Vagina (tissue), 2 donors: ENCODE measurements at regions not wholly inside any gene's neighbourhood (a gene's known extent, or its start where the extent isn't known, plus 50 kb on each side); places are given as distances from the start of the nearest gene placed in this dataset.

Experiments used
- DNase-seq, 2 donors: peaks; one replicate each; pipeline ENCODE4 v3.0.0-alpha.2; 2017; ENCODE audit errors: extremely low spot score in 2 of 2
- H3K27ac ChIP-seq: fragments of 200-600 bp; sonication (generic); one replicate; pipeline ENCODE4 v1.5.1; 2019
- H3K27me3 ChIP-seq: fragments of 200-600 bp; sonication (generic); one replicate; pipeline ENCODE4 v1.5.1; 2019
- H3K36me3 ChIP-seq, 2 donors: fragments of 200-600 bp; sonication (generic); one replicate each; pipeline ENCODE4 v1.5.1; 2017 to 2019
- H3K4me1 ChIP-seq: fragments of 200-600 bp; sonication (generic); one replicate; pipeline ENCODE4 v1.5.1; 2019
- H3K4me3 ChIP-seq, 2 donors: fragments of 200-600 bp; sonication (generic); 1 replicate in 1 of 2; 2 replicates in 1 of 2; pipeline ENCODE4 v1.5.1; 2016 to 2019
- H3K9me3 ChIP-seq: fragments of 200-600 bp; sonication (generic); one replicate; pipeline ENCODE4 v1.5.1; 2019
- POLR2A ChIP-seq, 2 donors: fragments of 450-650 bp; IDR thresholded peaks; one replicate each; pipeline ENCODE4 v1.6.1; 2017; ENCODE audit warnings: antibody characterized with exemption in 2 of 2, mild to moderate bottlenecking in 2 of 2, moderate library complexity in 2 of 2
- POLR2AphosphoS5 ChIP-seq, 2 donors: sonication (generic); formaldehyde crosslinking; IDR thresholded peaks; one replicate each; pipeline ENCODE4 v1.9.0; 2017; ENCODE audit warnings: antibody characterized with exemption in 2 of 2, mild to moderate bottlenecking in 2 of 2, low read depth in 1 of 2; ENCODE audit not compliant: insufficient read depth in 1 of 2
- intact Hi-C: fragments of 100-400 bp; cut with DNase I; formaldehyde crosslinking; loops from one replicate; pipeline ENCODE4 v1.15.1; 2023
- TF ChIP-seq, protein P1 (sequence below), 3 experiments: fragments of 450-650 bp in 2 of 3; fragments of 200-600 bp in 1 of 3; sonication (generic) in 1 of 3; IDR thresholded peaks; one replicate each; pipeline ENCODE4 v1.5.1; 2017 to 2019; ENCODE audit warnings: antibody characterized with exemption in 3 of 3, mild to moderate bottlenecking in 2 of 3, moderate library complexity in 2 of 3

DNA sequence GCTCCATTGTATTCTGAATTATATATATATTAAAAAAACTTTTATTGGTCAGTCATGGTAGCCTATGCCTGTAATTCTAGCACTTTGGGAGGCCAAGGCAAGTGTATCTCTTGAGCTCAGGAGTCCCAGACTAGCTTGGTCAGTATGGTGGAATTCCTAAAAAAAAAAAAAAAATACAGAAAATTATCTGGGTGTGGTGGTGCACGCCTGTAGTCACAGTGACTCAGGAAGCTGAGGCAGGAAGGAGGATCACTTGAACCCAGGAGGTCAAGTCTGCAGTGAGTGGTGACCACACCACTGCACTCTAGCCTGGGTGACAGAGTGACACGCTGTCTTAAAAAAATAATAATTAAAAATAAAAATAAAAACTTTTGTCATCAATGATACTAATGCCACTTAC, 133.2 kb downstream of the FAT3 start:
- Histone ChIP-seq H3K27ac (no peak overlapping the region), H3K4me1 (no peaks in the 10 kb centered on the region), H3K27me3 (no peaks in the 10 kb centered on the region), H3K36me3 (no peaks in the 10 kb centered on the region), H3K4me3 (no peak overlapping the region), H3K9me3 (no peaks in the 10 kb centered on the region)
- no peak for DNase-seq
- intact Hi-C loops, result no loop called here
- TF ChIP-seq POLR2A (IDR thresholded peaks at IDR 0.05) (no peak), POLR2AphosphoS5 (IDR thresholded peaks at IDR 0.05; ENCODE audit: insufficient read depth in 1 of 2, low read depth in 1 of 2) (no peak)
- TF ChIP-seq, protein P1, sequence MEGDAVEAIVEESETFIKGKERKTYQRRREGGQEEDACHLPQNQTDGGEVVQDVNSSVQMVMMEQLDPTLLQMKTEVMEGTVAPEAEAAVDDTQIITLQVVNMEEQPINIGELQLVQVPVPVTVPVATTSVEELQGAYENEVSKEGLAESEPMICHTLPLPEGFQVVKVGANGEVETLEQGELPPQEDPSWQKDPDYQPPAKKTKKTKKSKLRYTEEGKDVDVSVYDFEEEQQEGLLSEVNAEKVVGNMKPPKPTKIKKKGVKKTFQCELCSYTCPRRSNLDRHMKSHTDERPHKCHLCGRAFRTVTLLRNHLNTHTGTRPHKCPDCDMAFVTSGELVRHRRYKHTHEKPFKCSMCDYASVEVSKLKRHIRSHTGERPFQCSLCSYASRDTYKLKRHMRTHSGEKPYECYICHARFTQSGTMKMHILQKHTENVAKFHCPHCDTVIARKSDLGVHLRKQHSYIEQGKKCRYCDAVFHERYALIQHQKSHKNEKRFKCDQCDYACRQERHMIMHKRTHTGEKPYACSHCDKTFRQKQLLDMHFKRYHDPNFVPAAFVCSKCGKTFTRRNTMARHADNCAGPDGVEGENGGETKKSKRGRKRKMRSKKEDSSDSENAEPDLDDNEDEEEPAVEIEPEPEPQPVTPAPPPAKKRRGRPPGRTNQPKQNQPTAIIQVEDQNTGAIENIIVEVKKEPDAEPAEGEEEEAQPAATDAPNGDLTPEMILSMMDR (IDR thresholded peaks at IDR 0.05), result no peak

DNA sequence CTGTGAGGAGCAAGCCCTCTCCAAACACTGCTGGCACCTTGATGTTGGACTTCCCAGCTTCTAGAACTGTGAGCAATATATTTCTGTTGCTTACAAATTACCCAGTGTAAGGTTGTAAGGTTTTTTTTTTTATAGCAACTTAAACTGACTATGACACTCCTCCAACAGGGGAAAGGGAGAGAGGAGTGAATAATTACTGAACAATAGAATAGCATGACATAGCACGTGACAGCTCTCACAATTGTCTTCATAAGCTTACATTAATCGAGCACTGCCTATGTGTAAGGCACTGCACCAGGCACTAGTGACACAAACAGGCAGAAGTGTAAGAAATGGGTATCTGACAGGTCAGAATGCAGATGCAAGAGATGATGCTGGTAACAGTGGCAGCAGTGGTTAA, 136.9 kb downstream of the FAT3 start:
- Histone ChIP-seq H3K4me3 (no peak overlapping the region), H3K36me3 (no peaks in the 10 kb centered on the region), H3K27ac (no peak overlapping the region), H3K4me1 (no peaks in the 10 kb centered on the region), H3K9me3 (no peaks in the 10 kb centered on the region), H3K27me3 (no peaks in the 10 kb centered on the region)
- no peak for TF ChIP-seq POLR2A (IDR thresholded peaks at IDR 0.05)
- TF ChIP-seq POLR2AphosphoS5 (IDR thresholded peaks at IDR 0.05; ENCODE audit: insufficient read depth in 1 of 2, low read depth in 1 of 2), result no peak
- TF ChIP-seq, protein P1 (IDR thresholded peaks at IDR 0.05), result no peak
- DNase-seq, result no peak
- intact Hi-C loops, result no loop called here

DNA sequence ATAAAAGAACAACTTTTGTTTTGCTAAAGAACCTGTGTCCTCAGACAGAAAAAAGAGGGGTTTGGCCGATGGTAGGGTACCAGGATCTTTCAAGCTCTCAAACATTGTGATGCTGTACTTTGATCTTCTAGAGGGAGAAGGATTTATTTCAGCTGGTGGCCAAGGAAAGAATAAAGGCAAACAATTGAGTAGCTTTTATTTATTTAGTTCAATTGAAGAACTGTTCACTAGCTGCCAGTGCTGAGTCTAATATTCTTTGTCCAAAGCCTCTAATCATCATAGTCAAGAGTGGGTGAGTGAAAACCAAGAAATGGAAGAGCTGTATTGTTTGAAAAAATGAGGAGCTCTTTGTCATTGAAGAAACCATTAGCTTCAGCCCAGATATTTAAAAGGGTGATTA, 138.4 kb downstream of the FAT3 start:
- DNase-seq, result no peak
- Histone ChIP-seq H3K9me3 (no peaks in the 10 kb centered on the region), H3K4me1 (no peaks in the 10 kb centered on the region), H3K27ac (no peak overlapping the region), H3K27me3 (no peaks in the 10 kb centered on the region), H3K4me3 (no peak overlapping the region), H3K36me3 (no peaks in the 10 kb centered on the region)
- TF ChIP-seq POLR2A (IDR thresholded peaks at IDR 0.05), result no peak
- TF ChIP-seq, protein P1 (IDR thresholded peaks at IDR 0.05), result no peak
- no peak for TF ChIP-seq POLR2AphosphoS5 (IDR thresholded peaks at IDR 0.05; ENCODE audit: insufficient read depth in 1 of 2, low read depth in 1 of 2)
- intact Hi-C loops, result no loop called here

DNA sequence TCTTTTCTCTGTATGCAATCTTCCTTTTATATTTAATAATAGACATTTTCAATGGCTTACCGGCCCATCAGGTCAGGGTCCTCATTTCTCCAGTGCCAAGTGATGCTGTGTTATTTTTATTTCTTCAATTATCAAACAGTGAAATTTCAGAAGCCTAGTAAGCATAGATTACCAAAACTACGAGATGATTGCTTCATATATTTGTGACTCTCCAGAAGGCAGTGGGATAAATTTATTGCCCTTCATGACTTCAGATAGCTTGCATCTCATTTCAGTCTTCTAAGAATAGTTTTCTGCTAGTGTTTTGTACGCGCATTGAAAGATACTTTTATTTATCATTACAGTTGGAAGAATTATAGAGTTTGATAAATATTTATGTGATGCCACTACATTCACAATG, 139.6 kb downstream of the FAT3 start:
- intact Hi-C loops, result no loop called here
- Histone ChIP-seq H3K9me3 (no peaks in the 10 kb centered on the region), H3K27me3 (no peaks in the 10 kb centered on the region), H3K4me1 (no peaks in the 10 kb centered on the region), H3K4me3 (no peak overlapping the region), H3K36me3 (no peaks in the 10 kb centered on the region), H3K27ac (no peak overlapping the region)
- DNase-seq, result no peak
- TF ChIP-seq, protein P1 (IDR thresholded peaks at IDR 0.05), result no peak
- TF ChIP-seq POLR2A (IDR thresholded peaks at IDR 0.05) (no peak), POLR2AphosphoS5 (IDR thresholded peaks at IDR 0.05; ENCODE audit: insufficient read depth in 1 of 2, low read depth in 1 of 2) (no peak)

DNA sequence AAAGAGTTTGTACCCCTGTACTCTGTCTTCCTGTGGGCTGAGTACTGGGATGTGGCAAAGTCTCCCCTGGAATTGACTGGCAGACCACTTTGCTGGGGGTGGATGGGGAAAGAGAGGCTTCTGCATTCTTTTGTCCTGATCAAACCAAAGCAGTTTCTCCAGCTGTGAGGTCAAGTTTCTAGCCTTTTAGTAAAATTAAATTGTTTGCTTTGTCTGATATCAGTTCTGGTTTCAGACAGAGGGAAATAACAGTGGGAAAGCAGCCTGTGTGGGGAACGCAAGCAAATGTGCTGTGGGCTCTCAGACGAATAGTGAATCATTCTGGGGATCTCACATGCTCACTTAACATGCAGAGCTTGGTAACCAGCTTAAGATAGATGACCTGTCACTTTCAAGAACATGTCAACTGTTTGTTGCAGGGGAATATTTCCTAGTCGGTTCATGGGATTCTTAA, 151.6 kb downstream of the FAT3 start:
- Histone ChIP-seq H3K27ac (no peak overlapping the region), H3K36me3 (no peaks in the 10 kb centered on the region), H3K27me3 (no peaks in the 10 kb centered on the region), H3K4me1 (no peaks in the 10 kb centered on the region), H3K9me3 (no peaks in the 10 kb centered on the region), H3K4me3 (no peak overlapping the region)
- TF ChIP-seq, protein P1 (IDR thresholded peaks at IDR 0.05), result no peak
- TF ChIP-seq POLR2A (IDR thresholded peaks at IDR 0.05), result no peak
- TF ChIP-seq POLR2AphosphoS5 (IDR thresholded peaks at IDR 0.05; ENCODE audit: insufficient read depth in 1 of 2, low read depth in 1 of 2), result no peak
- intact Hi-C loops, result no loop called here
- no peak for DNase-seq
